SK-N-SH (cell line): ENCODE measurements at regions not wholly inside any gene's neighbourhood (a gene's known extent, or its start where the extent isn't known, plus 50 kb on each side); places are given as distances from the start of the nearest gene placed in this dataset.

ENCODE experiments used
- CTCF ChIP-seq: fragments of 200-600 bp; sonication (generic); IDR thresholded peaks from 2 replicates; pipeline ENCODE4 v1.6.1; 2017; ENCODE audit warnings: antibody characterized with exemption, mild to moderate bottlenecking, moderate library complexity
- EP300 ChIP-seq, 2 experiments: IDR thresholded peaks; 2 replicates each; pipeline versions ENCODE4 v1.4.0 to v1.6.1; 2012; ENCODE audit warnings: borderline replicate concordance in 1 of 2, low read depth in 1 of 2, low read length in 1 of 2
- FOXJ3 ChIP-seq: sonication (generic); formaldehyde crosslinking; IDR thresholded peaks from 2 replicates; pipeline ENCODE4 v1.5.1; 2020; ENCODE audit warnings: mild to moderate bottlenecking, missing genetic modification reagents
- JUND ChIP-seq: IDR thresholded peaks from 2 replicates; pipeline ENCODE4 v1.4.0; 2012
- MXI1 ChIP-seq: IDR thresholded peaks from 2 replicates; pipeline ENCODE4 v1.6.1; 2012; ENCODE audit warnings: mild to moderate bottlenecking, low read depth, low read length, improper control_type of control experiment
- POLR2AphosphoS5 ChIP-seq: IDR thresholded peaks from 2 replicates; pipeline ENCODE4 v1.6.1; 2012; ENCODE audit warnings: low read depth, low read length
- RFX5 ChIP-seq: IDR thresholded peaks from 2 replicates; pipeline ENCODE4 v1.6.1; 2012; ENCODE audit warnings: mild to moderate bottlenecking, improper control_type of control experiment, low read length
- TAF1 ChIP-seq: IDR thresholded peaks from 2 replicates; pipeline ENCODE4 v1.6.1; 2012; ENCODE audit warnings: low read depth, mild to moderate bottlenecking, low read length, moderate library complexity, borderline replicate concordance
- TEAD4 ChIP-seq: IDR thresholded peaks from 2 replicates; pipeline ENCODE4 v1.4.0; 2012; ENCODE audit warnings: mild to moderate bottlenecking, borderline replicate concordance; ENCODE audit not compliant: insufficient read depth
- ZBTB33 ChIP-seq: IDR thresholded peaks from 2 replicates; pipeline ENCODE4 v1.4.0; 2012; ENCODE audit warnings: low read depth, borderline replicate concordance

GRCh38 chr15:92320012-92320699, 73.5 kb upstream of the ST8SIA2 start:
- TF ChIP-seq MXI1 (no peak), TAF1 (no peak), RFX5 (no peak), EP300 (IDR thresholded peaks at IDR 0.05; ENCODE audit: borderline replicate concordance in 1 of 2, low read depth in 1 of 2, low read length in 1 of 2) (no peak), CTCF (no peak), JUND (no peak), FOXJ3 (CRISPR knock-in tag) (no peak), POLR2AphosphoS5 (no peak), TEAD4 (no peak), ZBTB33 (no peak)
